ENCODE measurements at regions not wholly inside any gene's neighbourhood (a gene's known extent, or its start where the extent isn't known, plus 50 kb on each side); places are given as distances from the start of the nearest gene placed in this dataset.

GRCh38 chr18:45548614-45549013 lies 66.7 kb upstream of the SLC14A2 start:
- intact Hi-C loops (cut with DNase I; ENCODE audit: low total_unique reads): no loop called here
- in situ Hi-C loops (cut with MboI; ENCODE audit: low pct_ligation_motif_present in 1 of 4, low pct_unique_long_range_greater_than_20kb in 1 of 4, low sequenced_read_pairs in 3 of 4): no loop called here
- TF ChIP-seq EP300 (IDR thresholded peaks at IDR 0.05; ENCODE audit: low read depth) (no peak), POLR2A (IDR thresholded peaks at IDR 0.05) (no peak), POLR2AphosphoS5 (IDR thresholded peaks at IDR 0.05) (no peak)
- TF ChIP-seq, protein P1, sequence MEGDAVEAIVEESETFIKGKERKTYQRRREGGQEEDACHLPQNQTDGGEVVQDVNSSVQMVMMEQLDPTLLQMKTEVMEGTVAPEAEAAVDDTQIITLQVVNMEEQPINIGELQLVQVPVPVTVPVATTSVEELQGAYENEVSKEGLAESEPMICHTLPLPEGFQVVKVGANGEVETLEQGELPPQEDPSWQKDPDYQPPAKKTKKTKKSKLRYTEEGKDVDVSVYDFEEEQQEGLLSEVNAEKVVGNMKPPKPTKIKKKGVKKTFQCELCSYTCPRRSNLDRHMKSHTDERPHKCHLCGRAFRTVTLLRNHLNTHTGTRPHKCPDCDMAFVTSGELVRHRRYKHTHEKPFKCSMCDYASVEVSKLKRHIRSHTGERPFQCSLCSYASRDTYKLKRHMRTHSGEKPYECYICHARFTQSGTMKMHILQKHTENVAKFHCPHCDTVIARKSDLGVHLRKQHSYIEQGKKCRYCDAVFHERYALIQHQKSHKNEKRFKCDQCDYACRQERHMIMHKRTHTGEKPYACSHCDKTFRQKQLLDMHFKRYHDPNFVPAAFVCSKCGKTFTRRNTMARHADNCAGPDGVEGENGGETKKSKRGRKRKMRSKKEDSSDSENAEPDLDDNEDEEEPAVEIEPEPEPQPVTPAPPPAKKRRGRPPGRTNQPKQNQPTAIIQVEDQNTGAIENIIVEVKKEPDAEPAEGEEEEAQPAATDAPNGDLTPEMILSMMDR (IDR thresholded peaks at IDR 0.05): no peak
- H3K27ac ChIP-seq: no peak overlapping the region
- H3K4me3 ChIP-seq: no peak overlapping the region
- DNase-seq: no peak
- 40 to 43% methylated on average over 1 of the region's 1 CpG for WGBS, 2 donors (ENCODE audit: low coverage in 1 of 2)
- no peaks in the 10 kb centered on the region for H3K36me3 ChIP-seq
- H3K9me3 ChIP-seq: no peaks in the 10 kb centered on the region
- H3K4me1 ChIP-seq: no peaks in the 10 kb centered on the region
- no peaks in the 10 kb centered on the region for H3K27me3 ChIP-seq

GRCh38 chr18:45549290-45549689 lies 66.0 kb upstream of the SLC14A2 start:
- intact Hi-C loops (cut with DNase I; ENCODE audit: low total_unique reads): no loop called here
- Histone ChIP-seq H3K27me3 (no peaks in the 10 kb centered on the region), H3K9me3 (no peaks in the 10 kb centered on the region), H3K36me3 (no peaks in the 10 kb centered on the region), H3K4me1 (no peaks in the 10 kb centered on the region), H3K4me3 (no peak overlapping the region), H3K27ac (no peak overlapping the region)
- in situ Hi-C loops (cut with MboI; ENCODE audit: low pct_ligation_motif_present in 1 of 4, low pct_unique_long_range_greater_than_20kb in 1 of 4, low sequenced_read_pairs in 3 of 4): no loop called here
- no peak for DNase-seq
- TF ChIP-seq POLR2AphosphoS5 (IDR thresholded peaks at IDR 0.05) (no peak), EP300 (IDR thresholded peaks at IDR 0.05; ENCODE audit: low read depth) (no peak), POLR2A (IDR thresholded peaks at IDR 0.05) (no peak)
- TF ChIP-seq, protein P1 (IDR thresholded peaks at IDR 0.05): no peak
- WGBS, 2 donors (ENCODE audit: low coverage in 1 of 2): 87% methylated on average over 7 of the region's 7 CpGs; no CpG with 5 or more reads in 1 of the 2 donors

- no peaks in the 10 kb centered on the region for H3K27me3 ChIP-seq
- H3K27ac ChIP-seq: no peak overlapping the region
- TF ChIP-seq EP300 (IDR thresholded peaks at IDR 0.05; ENCODE audit: low read depth): no peak
- no peak for TF ChIP-seq POLR2AphosphoS5 (IDR thresholded peaks at IDR 0.05)
- TF ChIP-seq POLR2A (IDR thresholded peaks at IDR 0.05): no peak
- TF ChIP-seq, protein P1 (IDR thresholded peaks at IDR 0.05): no peak
- 64 to 77% methylated on average over 6 of the region's 6 CpGs for WGBS, 2 donors (ENCODE audit: low coverage in 1 of 2)
- intact Hi-C loops (cut with DNase I; ENCODE audit: low total_unique reads) (no loop called here), in situ Hi-C loops (cut with MboI; ENCODE audit: low pct_ligation_motif_present in 1 of 4, low pct_unique_long_range_greater_than_20kb in 1 of 4, low sequenced_read_pairs in 3 of 4) (no loop called here)
- H3K36me3 ChIP-seq: no peaks in the 10 kb centered on the region
- no peaks in the 10 kb centered on the region for H3K4me1 ChIP-seq
- H3K9me3 ChIP-seq: no peaks in the 10 kb centered on the region
- DNase-seq: no peak
- no peak overlapping the region for H3K4me3 ChIP-seq
These were observed 64.0 kb upstream of the SLC14A2 start for GRCh38 chr18:45551142-45551815.

DNA sequence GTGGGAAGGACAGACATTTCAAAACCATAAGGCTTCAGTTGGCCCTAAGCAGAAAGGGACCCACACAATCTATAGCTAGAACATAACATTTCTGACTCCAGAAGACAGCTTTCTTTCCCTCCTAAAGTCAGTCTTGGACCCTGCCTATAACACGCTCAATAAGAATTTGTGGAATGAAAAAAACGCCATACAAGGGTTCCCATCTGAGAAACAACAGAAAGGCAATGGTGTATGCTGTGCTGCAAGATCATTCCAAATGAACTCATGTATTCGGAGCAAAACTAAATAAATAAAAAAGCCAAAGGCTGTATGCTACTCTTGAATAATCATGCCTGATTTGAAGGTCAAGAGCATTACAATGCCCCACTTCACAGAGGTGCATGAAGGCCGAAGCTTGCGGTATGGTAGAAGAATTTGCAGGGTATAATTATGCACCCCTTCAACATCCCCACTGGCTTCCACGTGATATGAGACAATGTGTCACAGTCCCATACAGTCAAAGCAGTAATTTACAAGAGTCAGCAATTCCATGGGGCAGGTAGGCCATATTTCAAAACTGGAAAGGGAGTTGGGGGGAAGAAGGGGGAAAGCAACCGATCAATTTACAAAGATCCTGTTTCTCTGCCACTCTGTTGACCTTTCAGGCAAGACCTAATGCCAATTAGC lies 61.4 kb upstream of the SLC14A2 start:
- 79 to 81% methylated on average over 2 to 7 of the region's 7 CpGs for WGBS, 2 donors (ENCODE audit: low coverage in 1 of 2)
- Histone ChIP-seq H3K4me3 (no peak overlapping the region), H3K27ac (no peak overlapping the region), H3K9me3 (no peaks in the 10 kb centered on the region), H3K27me3 (no peaks in the 10 kb centered on the region), H3K4me1 (no peaks in the 10 kb centered on the region), H3K36me3 (no peaks in the 10 kb centered on the region)
- in situ Hi-C loops (cut with MboI; ENCODE audit: low pct_ligation_motif_present in 1 of 4, low pct_unique_long_range_greater_than_20kb in 1 of 4, low sequenced_read_pairs in 3 of 4): no loop called here
- no peak for DNase-seq
- intact Hi-C loops (cut with DNase I; ENCODE audit: low total_unique reads): no loop called here
- TF ChIP-seq POLR2AphosphoS5 (IDR thresholded peaks at IDR 0.05): no peak
- TF ChIP-seq, protein P1 (IDR thresholded peaks at IDR 0.05): no peak

All from transverse colon (tissue), 4 donors.